ENCODE measurements at regions not wholly inside any gene's neighbourhood (a gene's known extent, or its start where the extent isn't known, plus 50 kb on each side); places are given as distances from the start of the nearest gene placed in this dataset.
A peak's percentile ranks its signal among the peaks of the same experiment; 100 is the strongest.

- intact Hi-C loops (cut with DNase I, micrococcal nuclease), result loop anchor here in 1 of 2 donors (10.0 kb wide), 2 partner anchors 278 to 658 kb away; no protein-coding TSS in a partner anchor
- H3K36me3 ChIP-seq (ENCODE audit: low read depth), result no peaks in the 10 kb centered on the region
- TF ChIP-seq CTCF (IDR thresholded peaks at IDR 0.05), result no peak
- H3K4me1 ChIP-seq (ENCODE audit: low read depth), result no peaks in the 10 kb centered on the region
- no peak for DNase-seq
- ATAC-seq, result no peak
- H3K9me3 ChIP-seq, result no peaks in the 10 kb centered on the region
- no peak overlapping the region for H3K4me3 ChIP-seq
Observed at GRCh38 chr7:18343047-18343446, 152.5 kb upstream of the HDAC9 start.

- Histone ChIP-seq H3K4me1 (ENCODE audit: low read depth) (no peaks in the 10 kb centered on the region), H3K9me3 (no peaks in the 10 kb centered on the region), H3K36me3 (ENCODE audit: low read depth) (no peaks in the 10 kb centered on the region), H3K4me3 (no peak overlapping the region)
- ATAC-seq (no peak), DNase-seq (no peak)
- intact Hi-C loops (cut with DNase I, micrococcal nuclease), result loop anchor here in 1 of 2 donors (10.0 kb wide), 2 partner anchors 280 to 660 kb away; no protein-coding TSS in a partner anchor
- no peak for TF ChIP-seq CTCF (IDR thresholded peaks at IDR 0.05)
Observed at GRCh38 chr7:18344536-18344935, 151.0 kb upstream of the HDAC9 start.

- H3K36me3 ChIP-seq (ENCODE audit: low read depth), result no peaks in the 10 kb centered on the region
- no peaks in the 10 kb centered on the region for H3K9me3 ChIP-seq
- ATAC-seq, result peak; percentile 56
- H3K4me1 ChIP-seq (ENCODE audit: low read depth), result no peaks in the 10 kb centered on the region
- intact Hi-C loops (cut with DNase I, micrococcal nuclease), result loop anchor here in 1 of 2 donors (10.0 kb wide), 2 partner anchors 281 to 661 kb away; no protein-coding TSS in a partner anchor
- TF ChIP-seq CTCF (IDR thresholded peaks at IDR 0.05), result peak; percentile 47
- no peak overlapping the region for H3K4me3 ChIP-seq
- DNase-seq, result peak in 1 of 3 donors; percentile 68
Observed at GRCh38 chr7:18345641-18346234, 149.8 kb upstream of the HDAC9 start.

- H3K9me3 ChIP-seq, result no peaks in the 10 kb centered on the region
- ATAC-seq, result no peak
- DNase-seq, result no peak
- TF ChIP-seq CTCF (IDR thresholded peaks at IDR 0.05), result no peak
- no peaks in the 10 kb centered on the region for H3K4me1 ChIP-seq (ENCODE audit: low read depth)
- intact Hi-C loops (cut with DNase I, micrococcal nuclease), result loop anchor here in 1 of 2 donors (10.0 kb wide), 2 partner anchors 282 to 662 kb away; no protein-coding TSS in a partner anchor
- H3K36me3 ChIP-seq (ENCODE audit: low read depth), result no peaks in the 10 kb centered on the region
- no peak overlapping the region for H3K4me3 ChIP-seq
Observed at GRCh38 chr7:18347170-18347569, 148.4 kb upstream of the HDAC9 start.

- no peak for TF ChIP-seq CTCF (IDR thresholded peaks at IDR 0.05)
- Histone ChIP-seq H3K36me3 (ENCODE audit: low read depth) (no peaks in the 10 kb centered on the region), H3K4me3 (no peak overlapping the region), H3K4me1 (ENCODE audit: low read depth) (no peaks in the 10 kb centered on the region), H3K9me3 (no peaks in the 10 kb centered on the region)
- intact Hi-C loops (cut with DNase I, micrococcal nuclease), result loop anchor here (5.0 to 10.0 kb wide), 4 partner anchors 222 to 324 kb away; no protein-coding TSS in a partner anchor
- DNase-seq (no peak), ATAC-seq (no peak)
Observed at GRCh38 chr7:18350678-18351077, 144.9 kb upstream of the HDAC9 start.

Measured in mucosa of descending colon (tissue), 3 donors.